Coronary artery (tissue), 2 donors: ENCODE measurements at regions not wholly inside any gene's neighbourhood (a gene's known extent, or its start where the extent isn't known, plus 50 kb on each side); places are given as distances from the start of the nearest gene placed in this dataset.

Experiments
- DNase-seq: peaks from one replicate; pipeline ENCODE4 v3.0.0-alpha.2; 2017; ENCODE audit warnings: low spot score
- H3K27ac ChIP-seq, 2 donors: fragments of 200-600 bp; sonication (generic); one replicate each; pipeline ENCODE4 v1.5.1; 2016 to 2019
- H3K4me3 ChIP-seq: fragments of 200-600 bp; sonication (generic); 2 replicates; pipeline ENCODE4 v1.5.1; 2016; ENCODE audit warnings: mild to moderate bottlenecking, moderate library complexity
- TF ChIP-seq, protein P1 (sequence below): fragments of 200-600 bp; sonication (generic); IDR thresholded peaks from one replicate; pipeline ENCODE4 v1.5.1; 2019; ENCODE audit warnings: antibody characterized with exemption

- no peak overlapping the region for H3K4me3 ChIP-seq
- TF ChIP-seq, protein P1, sequence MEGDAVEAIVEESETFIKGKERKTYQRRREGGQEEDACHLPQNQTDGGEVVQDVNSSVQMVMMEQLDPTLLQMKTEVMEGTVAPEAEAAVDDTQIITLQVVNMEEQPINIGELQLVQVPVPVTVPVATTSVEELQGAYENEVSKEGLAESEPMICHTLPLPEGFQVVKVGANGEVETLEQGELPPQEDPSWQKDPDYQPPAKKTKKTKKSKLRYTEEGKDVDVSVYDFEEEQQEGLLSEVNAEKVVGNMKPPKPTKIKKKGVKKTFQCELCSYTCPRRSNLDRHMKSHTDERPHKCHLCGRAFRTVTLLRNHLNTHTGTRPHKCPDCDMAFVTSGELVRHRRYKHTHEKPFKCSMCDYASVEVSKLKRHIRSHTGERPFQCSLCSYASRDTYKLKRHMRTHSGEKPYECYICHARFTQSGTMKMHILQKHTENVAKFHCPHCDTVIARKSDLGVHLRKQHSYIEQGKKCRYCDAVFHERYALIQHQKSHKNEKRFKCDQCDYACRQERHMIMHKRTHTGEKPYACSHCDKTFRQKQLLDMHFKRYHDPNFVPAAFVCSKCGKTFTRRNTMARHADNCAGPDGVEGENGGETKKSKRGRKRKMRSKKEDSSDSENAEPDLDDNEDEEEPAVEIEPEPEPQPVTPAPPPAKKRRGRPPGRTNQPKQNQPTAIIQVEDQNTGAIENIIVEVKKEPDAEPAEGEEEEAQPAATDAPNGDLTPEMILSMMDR: no peak
- no peak for DNase-seq
- H3K27ac ChIP-seq: no peak overlapping the region
These were observed 199.6 kb upstream of the RGMB start for GRCh38 chr5:98573834-98574320.

DNA sequence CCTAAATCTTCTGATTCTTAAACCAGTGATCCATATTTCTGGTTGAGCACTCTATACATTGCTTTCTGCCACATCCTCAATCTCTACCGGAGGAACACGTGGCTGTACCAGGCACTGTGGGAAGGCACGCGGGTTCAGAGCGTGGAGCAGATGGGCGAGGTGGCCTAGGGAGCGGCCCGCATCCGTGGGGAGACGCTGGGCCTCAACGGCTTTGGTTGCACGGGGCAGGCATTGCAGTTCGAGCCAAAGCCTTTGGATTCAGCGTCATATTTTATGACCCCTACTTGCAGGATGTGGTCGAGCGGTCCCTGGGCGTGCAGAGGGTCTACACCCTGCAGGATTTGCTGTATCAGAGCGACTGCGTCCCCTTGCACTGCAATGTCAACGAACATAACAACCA, 197.2 kb upstream of the RGMB start:
- no peak overlapping the region for H3K4me3 ChIP-seq
- TF ChIP-seq, protein P1: no peak
- no peak for DNase-seq
- no peak overlapping the region for H3K27ac ChIP-seq

DNA sequence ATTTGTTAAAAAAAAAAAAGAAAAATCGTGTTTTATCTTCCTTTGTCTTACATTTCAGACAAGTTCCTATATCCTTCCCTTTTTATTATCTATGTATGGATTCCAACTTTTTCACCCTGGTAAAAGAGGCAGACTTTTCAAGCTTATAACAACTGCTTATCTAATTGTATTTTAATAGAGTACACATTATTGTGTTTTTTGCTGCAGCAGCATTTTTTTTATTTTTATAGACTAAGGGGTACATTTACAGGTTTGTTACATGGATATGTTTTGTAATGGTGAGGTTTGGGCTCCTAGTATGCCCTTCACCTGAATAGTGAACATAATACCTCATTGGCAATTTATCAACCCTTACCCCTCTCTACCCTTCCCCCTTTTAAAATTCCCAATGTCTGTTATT, 195.0 kb upstream of the RGMB start:
- H3K4me3 ChIP-seq: no peak overlapping the region
- TF ChIP-seq, protein P1: no peak
- no peak for DNase-seq
- no peak overlapping the region for H3K27ac ChIP-seq

- Histone ChIP-seq H3K4me3 (no peak overlapping the region), H3K27ac (no peak overlapping the region)
- TF ChIP-seq, protein P1: no peak
- no peak for DNase-seq
These were observed 192.1 kb upstream of the RGMB start for GRCh38 chr5:98581112-98581997.

DNA sequence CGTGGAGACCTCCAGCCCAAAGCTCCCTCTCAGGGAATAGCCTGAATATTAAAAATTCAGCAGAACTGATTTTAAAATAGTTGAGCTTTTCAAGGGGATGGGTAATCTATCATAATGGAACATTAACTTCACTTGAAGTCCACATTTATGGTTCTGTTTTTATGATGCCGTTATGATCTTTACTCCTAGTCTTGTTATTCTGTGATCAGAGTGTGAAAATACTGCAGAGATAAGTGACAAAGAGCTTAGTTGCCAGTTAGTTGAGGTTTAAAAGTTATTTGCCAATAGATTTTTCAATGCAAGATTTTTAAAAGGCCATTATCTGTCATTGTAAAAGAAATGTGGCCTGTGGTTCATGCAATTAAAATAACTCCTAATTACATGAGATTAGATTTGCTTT, 189.9 kb upstream of the RGMB start:
- DNase-seq: no peak
- Histone ChIP-seq H3K4me3 (no peak overlapping the region), H3K27ac (no peak overlapping the region)
- TF ChIP-seq, protein P1: no peak

- TF ChIP-seq, protein P1: no peak
These were observed 187.7 kb upstream of the RGMB start for GRCh38 chr5:98585661-98586310.

More at GRCh38 chr5:98585661-98586310, 187.7 kb upstream of the RGMB start:
- Histone ChIP-seq H3K27ac (no peak overlapping the region), H3K4me3 (no peak overlapping the region)
- no peak for DNase-seq
